ENCODE measurements at regions not wholly inside any gene's neighbourhood (a gene's known extent, or its start where the extent isn't known, plus 50 kb on each side); places are given as distances from the start of the nearest gene placed in this dataset.

DNA sequence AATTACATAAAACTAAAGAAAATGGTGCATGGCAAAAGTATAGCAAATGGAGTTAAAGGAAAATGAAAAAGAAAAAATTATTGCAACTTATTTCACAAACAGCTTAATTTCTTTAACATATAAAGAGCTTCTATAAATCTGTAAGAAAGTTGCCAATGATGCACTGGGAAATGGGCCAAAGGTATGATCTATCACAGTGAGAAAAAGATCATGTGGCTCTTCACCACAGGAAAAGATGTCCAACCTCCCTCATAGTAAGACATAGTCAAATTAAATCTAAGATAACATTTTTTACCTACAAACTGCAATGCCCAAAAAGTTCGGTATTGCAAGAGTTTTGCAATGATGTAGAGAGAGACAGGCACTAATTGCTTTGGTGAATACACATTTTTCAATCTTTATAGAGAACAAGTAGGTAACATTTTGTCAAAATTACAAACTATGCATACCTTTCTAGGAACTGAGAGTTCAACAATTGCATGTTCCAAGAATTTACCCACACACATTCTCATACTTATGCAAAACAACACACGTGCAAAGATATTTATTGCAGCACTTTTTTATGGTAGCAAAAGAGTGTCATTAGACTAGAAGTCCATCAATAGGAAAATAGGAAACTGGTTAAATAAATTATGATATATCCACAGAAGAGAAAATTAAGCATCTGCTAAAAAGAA, 372.6 kb downstream of the QKI start:
- H3K27ac Mint-ChIP-seq (ENCODE audit: unreplicated experiment): no peak overlapping the region
- DNase-seq (ENCODE audit: low spot score): no peak
- H3K36me3 Mint-ChIP-seq (ENCODE audit: low read depth, unreplicated experiment): no peaks in the 10 kb centered on the region
- no peaks in the 10 kb centered on the region for H3K9me3 Mint-ChIP-seq (ENCODE audit: unreplicated experiment)
- H3K4me1 Mint-ChIP-seq (ENCODE audit: unreplicated experiment): peaks cover 8% of the 10 kb centered on the region
- TF ChIP-seq, protein P1, sequence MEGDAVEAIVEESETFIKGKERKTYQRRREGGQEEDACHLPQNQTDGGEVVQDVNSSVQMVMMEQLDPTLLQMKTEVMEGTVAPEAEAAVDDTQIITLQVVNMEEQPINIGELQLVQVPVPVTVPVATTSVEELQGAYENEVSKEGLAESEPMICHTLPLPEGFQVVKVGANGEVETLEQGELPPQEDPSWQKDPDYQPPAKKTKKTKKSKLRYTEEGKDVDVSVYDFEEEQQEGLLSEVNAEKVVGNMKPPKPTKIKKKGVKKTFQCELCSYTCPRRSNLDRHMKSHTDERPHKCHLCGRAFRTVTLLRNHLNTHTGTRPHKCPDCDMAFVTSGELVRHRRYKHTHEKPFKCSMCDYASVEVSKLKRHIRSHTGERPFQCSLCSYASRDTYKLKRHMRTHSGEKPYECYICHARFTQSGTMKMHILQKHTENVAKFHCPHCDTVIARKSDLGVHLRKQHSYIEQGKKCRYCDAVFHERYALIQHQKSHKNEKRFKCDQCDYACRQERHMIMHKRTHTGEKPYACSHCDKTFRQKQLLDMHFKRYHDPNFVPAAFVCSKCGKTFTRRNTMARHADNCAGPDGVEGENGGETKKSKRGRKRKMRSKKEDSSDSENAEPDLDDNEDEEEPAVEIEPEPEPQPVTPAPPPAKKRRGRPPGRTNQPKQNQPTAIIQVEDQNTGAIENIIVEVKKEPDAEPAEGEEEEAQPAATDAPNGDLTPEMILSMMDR (IDR thresholded peaks at IDR 0.05; ENCODE audit: unreplicated experiment): no peak
- H3K27me3 Mint-ChIP-seq (ENCODE audit: unreplicated experiment): peaks cover 5% of the 10 kb centered on the region
- no peak overlapping the region for H3K4me3 Mint-ChIP-seq (ENCODE audit: unreplicated experiment)

DNA sequence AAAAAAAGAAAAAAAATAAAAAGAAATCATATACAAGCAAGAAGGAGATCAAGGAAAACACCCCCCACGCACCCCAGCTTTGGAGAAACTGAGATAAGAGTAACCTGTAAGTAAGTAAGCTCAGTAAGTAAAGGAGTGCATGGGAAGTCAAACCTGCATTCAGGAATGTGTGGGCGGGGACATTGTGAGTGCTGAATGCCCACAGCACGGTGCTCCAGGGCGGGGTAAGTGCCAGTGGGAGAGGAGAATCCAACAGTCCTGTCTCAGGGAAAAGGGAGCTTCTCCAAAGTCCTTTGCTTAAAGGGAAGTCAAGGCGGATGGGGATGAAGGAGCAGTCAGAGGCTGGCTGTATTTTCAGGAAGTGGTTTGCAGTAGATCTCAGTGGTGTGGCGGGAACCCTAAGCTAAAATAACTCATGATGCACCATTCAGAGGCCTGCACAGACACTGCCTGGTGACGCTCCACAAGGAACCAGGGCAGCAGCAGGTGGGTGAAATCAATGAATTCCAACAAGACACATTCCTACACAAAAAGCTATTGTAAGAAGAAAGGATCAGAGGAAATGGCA, 368.0 kb downstream of the QKI start:
- no peak overlapping the region for H3K4me3 Mint-ChIP-seq (ENCODE audit: unreplicated experiment)
- H3K27ac Mint-ChIP-seq (ENCODE audit: unreplicated experiment): peak overlapping the region; percentile 30

DNA sequence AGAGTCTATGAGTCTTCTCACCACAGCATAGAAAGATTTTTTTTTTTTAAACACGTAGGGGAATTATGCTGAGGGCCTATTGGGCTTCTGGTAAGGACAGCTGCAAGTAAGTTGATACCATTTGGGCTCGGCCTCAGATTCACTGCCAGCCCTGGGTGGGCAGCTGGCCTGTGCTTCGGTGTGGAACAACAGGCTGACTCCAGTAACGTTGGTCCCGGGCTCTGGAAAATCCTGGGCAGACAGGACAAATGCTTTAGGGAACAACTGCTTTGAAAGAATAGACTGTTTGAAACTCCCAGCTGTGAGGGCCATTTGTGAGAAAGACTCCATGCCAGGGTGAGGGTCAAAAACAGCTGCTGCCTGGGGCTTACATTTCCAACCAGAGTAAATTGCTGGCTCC, 366.5 kb downstream of the QKI start:
- Mint-ChIP-seq H3K9me3 (ENCODE audit: unreplicated experiment) (no peaks in the 10 kb centered on the region), H3K36me3 (ENCODE audit: low read depth, unreplicated experiment) (no peaks in the 10 kb centered on the region), H3K27ac (ENCODE audit: unreplicated experiment) (no peak overlapping the region), H3K27me3 (ENCODE audit: unreplicated experiment) (peaks cover 1% of the 10 kb centered on the region), H3K4me3 (ENCODE audit: unreplicated experiment) (no peak overlapping the region), H3K4me1 (ENCODE audit: unreplicated experiment) (peaks cover 8% of the 10 kb centered on the region)
- TF ChIP-seq, protein P1 (IDR thresholded peaks at IDR 0.05; ENCODE audit: unreplicated experiment): no peak
- no peak for DNase-seq (ENCODE audit: low spot score)

More for the DNA sequence above, 368.0 kb downstream of the QKI start:
- Mint-ChIP-seq H3K4me1 (ENCODE audit: unreplicated experiment) (peaks cover 8% of the 10 kb centered on the region), H3K27me3 (ENCODE audit: unreplicated experiment) (no peaks in the 10 kb centered on the region), H3K9me3 (ENCODE audit: unreplicated experiment) (no peaks in the 10 kb centered on the region), H3K36me3 (ENCODE audit: low read depth, unreplicated experiment) (no peaks in the 10 kb centered on the region)
- DNase-seq (ENCODE audit: low spot score): no peak
- TF ChIP-seq, protein P1 (IDR thresholded peaks at IDR 0.05; ENCODE audit: unreplicated experiment): no peak

DNA sequence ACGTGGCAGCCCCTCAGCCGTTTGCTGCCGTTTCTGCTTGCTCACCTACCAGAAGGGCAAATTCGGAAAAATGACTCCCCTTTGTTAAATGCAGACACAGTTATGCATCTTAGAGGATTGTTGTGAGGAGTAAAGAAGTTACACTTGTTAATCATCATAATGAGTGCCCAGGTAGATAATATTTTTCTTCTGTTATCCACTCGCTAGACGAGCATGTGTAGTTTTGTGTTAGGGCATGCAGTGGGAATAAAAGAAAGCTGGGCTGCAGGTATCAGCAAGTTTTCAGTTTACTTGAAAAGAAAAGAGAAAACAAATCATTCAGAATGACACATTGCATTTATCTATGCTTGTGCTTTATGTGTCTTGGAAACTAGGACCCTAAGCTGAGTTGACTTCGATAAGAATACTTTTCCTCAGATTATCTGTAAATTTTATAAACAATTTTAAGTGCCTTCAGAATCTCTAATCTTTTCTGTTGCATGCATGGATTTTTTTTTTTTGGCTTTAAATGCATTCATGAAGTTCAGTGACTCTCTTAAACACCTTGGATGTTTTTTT, 365.3 kb downstream of the QKI start:
- Mint-ChIP-seq H3K9me3 (ENCODE audit: unreplicated experiment) (no peaks in the 10 kb centered on the region), H3K36me3 (ENCODE audit: low read depth, unreplicated experiment) (no peaks in the 10 kb centered on the region), H3K4me3 (ENCODE audit: unreplicated experiment) (no peak overlapping the region), H3K27me3 (ENCODE audit: unreplicated experiment) (peaks cover 1% of the 10 kb centered on the region), H3K27ac (ENCODE audit: unreplicated experiment) (no peak overlapping the region), H3K4me1 (ENCODE audit: unreplicated experiment) (peaks cover 8% of the 10 kb centered on the region)
- DNase-seq (ENCODE audit: low spot score): no peak
- TF ChIP-seq, protein P1 (IDR thresholded peaks at IDR 0.05; ENCODE audit: unreplicated experiment): no peak

- H3K36me3 Mint-ChIP-seq (ENCODE audit: low read depth, unreplicated experiment): no peaks in the 10 kb centered on the region
- DNase-seq (ENCODE audit: low spot score): no peak
- no peak overlapping the region for H3K27ac Mint-ChIP-seq (ENCODE audit: unreplicated experiment)
- no peaks in the 10 kb centered on the region for H3K9me3 Mint-ChIP-seq (ENCODE audit: unreplicated experiment)
- peaks cover 3% of the 10 kb centered on the region for H3K4me1 Mint-ChIP-seq (ENCODE audit: unreplicated experiment)
- TF ChIP-seq, protein P1 (IDR thresholded peaks at IDR 0.05; ENCODE audit: unreplicated experiment): no peak
- peaks cover 1% of the 10 kb centered on the region for H3K27me3 Mint-ChIP-seq (ENCODE audit: unreplicated experiment)
- H3K4me3 Mint-ChIP-seq (ENCODE audit: unreplicated experiment): no peak overlapping the region
Measured at GRCh38 chr6:163777716-163778115, 363.2 kb downstream of the QKI start.
